ENCODE measurements at regions not wholly inside any gene's neighbourhood (a gene's known extent, or its start where the extent isn't known, plus 50 kb on each side); places are given as distances from the start of the nearest gene placed in this dataset.
"Not testable (repeated sequence)": the region's sequence is repeated elsewhere in the genome, so short reads cannot be mapped to it uniquely, and the experiment has no call there.

DNA sequence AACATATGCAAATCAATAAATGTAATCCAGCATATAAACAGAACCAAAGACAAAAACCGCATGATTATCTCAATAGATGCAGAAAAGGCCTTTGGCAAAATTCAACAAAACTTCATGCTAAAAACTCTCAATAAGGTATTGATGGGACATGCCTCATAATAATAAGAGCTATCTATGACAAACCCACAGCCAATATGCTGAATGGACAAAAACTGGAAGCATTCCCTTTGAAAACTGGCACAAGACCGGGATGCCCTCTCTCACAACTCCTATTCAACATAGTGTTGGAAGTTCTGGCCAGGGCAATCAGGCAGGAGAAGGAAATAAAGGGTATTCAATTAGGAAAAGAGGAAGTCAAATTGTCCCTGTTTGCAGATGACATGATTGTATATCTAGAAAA is 2148.1 kb upstream of the DEFB115 start:
- DNase-seq (ENCODE audit: low read depth); in situ Hi-C loops (cut with HindIII; ENCODE audit: low pct_unique_long_range_greater_than_20kb, low sequenced_read_pairs): not testable (repeated sequence)

DNA sequence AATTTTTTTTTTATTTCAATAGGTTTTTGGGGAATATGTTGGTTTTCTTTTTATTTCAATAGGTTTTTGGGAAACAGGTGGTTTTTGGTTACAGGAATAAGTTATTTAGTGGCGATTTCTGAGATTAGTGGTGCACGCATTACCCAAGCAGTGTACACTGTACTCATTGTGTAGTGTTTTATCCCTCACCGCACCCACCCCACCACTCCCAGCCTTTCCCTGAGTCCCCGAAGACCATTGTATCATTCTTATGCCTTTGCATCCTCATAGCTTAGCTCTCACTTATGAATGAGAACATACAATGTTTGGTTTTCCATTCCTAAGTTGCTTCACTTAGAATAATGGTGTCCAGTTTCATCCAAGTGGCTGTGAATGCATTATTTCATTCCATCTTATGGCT is 2142.4 kb upstream of the DEFB115 start:
- DNase-seq (ENCODE audit: low read depth); in situ Hi-C loops (cut with HindIII; ENCODE audit: low pct_unique_long_range_greater_than_20kb, low sequenced_read_pairs): not testable (repeated sequence)

DNA sequence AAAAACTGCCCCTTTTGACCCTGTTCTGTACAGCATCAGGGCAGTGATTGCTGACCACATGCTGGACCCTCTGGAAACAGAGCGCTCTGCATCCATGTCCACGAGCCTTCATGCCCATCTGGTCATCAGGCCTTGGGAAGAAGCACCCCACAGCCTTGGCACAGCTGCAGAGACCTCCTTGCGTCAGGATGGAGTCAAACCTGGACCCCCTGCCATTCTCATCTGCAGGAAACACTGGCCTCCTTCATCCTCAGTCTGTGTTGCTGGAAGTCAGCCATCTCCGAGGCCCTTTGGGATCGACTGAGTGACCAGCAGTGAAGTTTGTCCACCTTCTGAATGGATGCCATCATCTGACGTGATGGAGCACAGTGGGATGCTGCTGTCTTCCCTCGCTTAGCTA is 2138.3 kb upstream of the DEFB115 start:
- in situ Hi-C loops (cut with HindIII; ENCODE audit: low pct_unique_long_range_greater_than_20kb, low sequenced_read_pairs) = no loop called here
- DNase-seq (ENCODE audit: low read depth) = no peak

DNA sequence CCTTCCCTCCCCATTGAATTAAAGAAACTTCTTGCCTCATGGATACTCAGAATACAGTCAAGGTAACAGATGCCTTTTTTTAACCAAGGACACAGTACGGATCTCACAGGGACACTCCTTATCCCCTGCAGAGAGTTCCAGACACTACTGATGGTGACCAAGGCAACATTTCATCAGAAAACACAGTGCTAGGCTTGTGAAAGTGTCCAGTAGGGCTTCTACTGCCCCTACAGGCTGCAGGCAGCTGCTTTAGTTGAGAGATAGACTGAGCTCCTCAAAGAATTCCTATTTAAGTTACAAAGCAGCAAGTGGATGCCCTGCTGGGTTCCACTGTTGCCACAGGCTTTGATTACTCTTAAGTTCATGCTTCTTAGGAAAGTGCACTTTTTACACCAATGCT is 2137.8 kb upstream of the DEFB115 start:
- DNase-seq (ENCODE audit: low read depth) = peak; percentile 65
- in situ Hi-C loops (cut with HindIII; ENCODE audit: low pct_unique_long_range_greater_than_20kb, low sequenced_read_pairs) = not testable (repeated sequence)

DNA sequence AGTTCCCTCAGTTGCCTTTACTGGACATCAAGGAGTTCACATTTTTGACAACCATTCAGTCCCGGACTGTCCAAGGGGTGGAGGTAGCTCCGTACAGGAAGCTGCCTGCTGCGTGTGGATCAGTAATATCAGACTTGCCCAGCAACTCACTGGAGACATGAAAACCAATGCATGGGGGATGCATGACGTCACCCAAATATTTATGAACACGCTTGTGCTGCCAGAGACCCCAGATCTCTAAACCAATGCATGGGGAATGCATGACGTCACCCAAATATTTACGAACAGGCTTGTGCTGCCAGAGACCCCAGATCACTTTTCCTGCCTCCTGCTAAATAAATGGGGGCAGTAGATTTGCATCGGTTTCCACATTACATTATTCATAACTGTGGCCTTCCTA is 2137.4 kb upstream of the DEFB115 start:
- DNase-seq (ENCODE audit: low read depth) = peak; percentile 63
- in situ Hi-C loops (cut with HindIII; ENCODE audit: low pct_unique_long_range_greater_than_20kb, low sequenced_read_pairs) = not testable (repeated sequence)

DNA sequence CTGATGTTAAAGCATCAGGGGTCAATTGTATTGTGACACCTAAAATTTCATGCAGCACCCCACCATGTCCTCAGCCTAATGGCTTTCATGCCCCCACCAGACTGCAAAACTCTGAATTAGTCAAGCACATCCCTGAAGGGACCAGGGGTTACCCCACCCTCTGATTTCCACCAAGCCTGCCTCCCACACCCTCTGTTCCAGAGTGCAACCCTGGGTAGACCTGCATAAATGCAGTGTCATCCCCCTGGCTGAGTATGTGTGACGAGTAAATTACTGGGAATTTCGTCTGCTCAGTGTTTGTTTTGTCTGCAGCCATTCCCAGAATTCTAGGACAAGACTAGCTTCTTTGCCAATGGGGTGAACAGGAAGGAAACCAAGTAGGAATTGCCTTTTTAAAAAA is 2136.9 kb upstream of the DEFB115 start:
- DNase-seq (ENCODE audit: low read depth) = peak; percentile 99
- in situ Hi-C loops (cut with HindIII; ENCODE audit: low pct_unique_long_range_greater_than_20kb, low sequenced_read_pairs) = not testable (repeated sequence)

DNA sequence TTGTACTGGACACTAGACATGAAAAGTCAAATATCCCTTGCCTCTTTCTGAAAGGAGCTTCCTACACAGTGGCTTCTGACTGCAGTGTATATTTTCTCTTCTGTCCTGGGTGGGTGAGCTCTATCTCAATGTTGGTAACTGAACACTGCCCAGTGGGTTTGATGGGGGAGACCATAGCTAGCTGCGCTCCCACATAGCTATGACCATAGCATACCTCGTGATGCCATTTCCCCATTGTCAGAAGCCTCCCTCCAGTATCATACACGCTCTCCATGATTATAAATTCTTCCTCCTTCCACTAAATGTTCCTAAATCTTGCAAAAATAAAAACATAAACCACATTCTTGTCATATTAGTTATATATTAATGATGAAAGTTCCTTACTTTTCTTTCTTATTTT is 2134.7 kb upstream of the DEFB115 start:
- DNase-seq (ENCODE audit: low read depth); in situ Hi-C loops (cut with HindIII; ENCODE audit: low pct_unique_long_range_greater_than_20kb, low sequenced_read_pairs): not testable (repeated sequence)

DNA sequence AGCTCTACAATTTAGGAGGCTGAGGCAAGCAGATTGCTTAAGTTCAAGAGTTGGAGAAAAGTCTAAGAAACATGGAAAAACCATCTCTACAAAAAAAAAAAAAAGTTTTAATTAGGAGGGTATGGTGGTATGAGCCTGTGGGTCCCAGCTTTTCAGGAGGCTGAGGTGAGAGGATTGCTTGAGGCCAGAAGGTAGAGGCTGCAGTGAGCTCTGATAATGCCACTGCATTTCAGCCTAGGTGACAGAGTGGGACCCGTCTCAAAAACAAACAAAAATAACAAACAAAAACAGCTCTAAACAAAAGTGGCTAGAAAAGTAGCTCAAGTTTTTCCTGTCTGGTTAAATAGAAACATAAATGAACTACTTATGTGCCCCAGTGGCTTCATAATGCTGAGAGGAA is 2133.6 kb upstream of the DEFB115 start:
- in situ Hi-C loops (cut with HindIII; ENCODE audit: low pct_unique_long_range_greater_than_20kb, low sequenced_read_pairs) = no loop called here
- no peak for DNase-seq (ENCODE audit: low read depth)
